ENCODE measurements at regions not wholly inside any gene's neighbourhood (a gene's known extent, or its start where the extent isn't known, plus 50 kb on each side); places are given as distances from the start of the nearest gene placed in this dataset.

DNA sequence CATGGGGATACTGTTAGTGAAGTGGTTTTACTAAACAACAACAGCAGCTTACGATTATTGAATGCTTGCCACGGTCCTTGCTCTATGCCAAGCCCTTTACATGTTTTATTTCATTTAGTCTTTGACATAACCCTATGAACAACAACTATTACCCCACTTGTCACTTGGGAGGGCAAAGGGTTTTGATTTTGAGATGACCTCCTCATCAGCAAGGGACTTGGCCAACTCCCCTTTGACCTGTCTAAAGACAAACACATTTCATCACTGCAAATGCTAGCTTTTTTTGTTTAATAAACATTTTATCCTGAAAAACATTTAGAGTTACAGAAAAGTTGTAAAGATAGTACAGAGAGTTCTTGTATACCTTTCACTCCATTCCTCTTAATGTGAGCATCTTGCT is 152.5 kb upstream of the WNT4 start:
- Histone ChIP-seq H3K36me3 (no peaks in the 10 kb centered on the region), H3K27me3 (no peaks in the 10 kb centered on the region), H3K4me3 (no peak overlapping the region), H3K27ac (no peak overlapping the region), H3K9me3 (no peaks in the 10 kb centered on the region), H3K4me1 (no peaks in the 10 kb centered on the region)
- DNase-seq (ENCODE audit: low spot score in 2 of 2): no peak
- TF ChIP-seq, protein P1, sequence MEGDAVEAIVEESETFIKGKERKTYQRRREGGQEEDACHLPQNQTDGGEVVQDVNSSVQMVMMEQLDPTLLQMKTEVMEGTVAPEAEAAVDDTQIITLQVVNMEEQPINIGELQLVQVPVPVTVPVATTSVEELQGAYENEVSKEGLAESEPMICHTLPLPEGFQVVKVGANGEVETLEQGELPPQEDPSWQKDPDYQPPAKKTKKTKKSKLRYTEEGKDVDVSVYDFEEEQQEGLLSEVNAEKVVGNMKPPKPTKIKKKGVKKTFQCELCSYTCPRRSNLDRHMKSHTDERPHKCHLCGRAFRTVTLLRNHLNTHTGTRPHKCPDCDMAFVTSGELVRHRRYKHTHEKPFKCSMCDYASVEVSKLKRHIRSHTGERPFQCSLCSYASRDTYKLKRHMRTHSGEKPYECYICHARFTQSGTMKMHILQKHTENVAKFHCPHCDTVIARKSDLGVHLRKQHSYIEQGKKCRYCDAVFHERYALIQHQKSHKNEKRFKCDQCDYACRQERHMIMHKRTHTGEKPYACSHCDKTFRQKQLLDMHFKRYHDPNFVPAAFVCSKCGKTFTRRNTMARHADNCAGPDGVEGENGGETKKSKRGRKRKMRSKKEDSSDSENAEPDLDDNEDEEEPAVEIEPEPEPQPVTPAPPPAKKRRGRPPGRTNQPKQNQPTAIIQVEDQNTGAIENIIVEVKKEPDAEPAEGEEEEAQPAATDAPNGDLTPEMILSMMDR (IDR thresholded peaks at IDR 0.05): no peak
- intact Hi-C loops (cut with DNase I): no loop called here

DNA sequence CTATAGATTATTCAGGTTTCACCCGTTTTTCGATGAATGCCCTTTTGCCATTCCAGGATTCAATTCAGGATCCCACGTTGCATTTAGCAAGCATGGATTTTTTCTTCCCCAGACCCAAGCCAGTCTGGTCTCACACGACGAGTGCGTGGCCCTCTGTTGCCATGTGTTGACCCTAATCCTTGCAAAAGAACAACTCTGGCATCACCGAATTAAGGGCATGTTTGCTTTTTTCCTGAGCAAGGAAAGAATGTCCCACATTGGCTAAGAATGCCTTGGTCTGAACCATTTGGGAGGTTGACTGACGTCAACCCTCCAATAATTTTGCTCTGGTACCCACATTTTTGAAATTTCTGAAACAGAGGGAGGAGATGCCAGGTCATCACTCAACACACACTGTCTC is 153.0 kb upstream of the WNT4 start:
- H3K27me3 ChIP-seq: no peaks in the 10 kb centered on the region
- H3K9me3 ChIP-seq: no peaks in the 10 kb centered on the region
- intact Hi-C loops (cut with DNase I): no loop called here

DNA sequence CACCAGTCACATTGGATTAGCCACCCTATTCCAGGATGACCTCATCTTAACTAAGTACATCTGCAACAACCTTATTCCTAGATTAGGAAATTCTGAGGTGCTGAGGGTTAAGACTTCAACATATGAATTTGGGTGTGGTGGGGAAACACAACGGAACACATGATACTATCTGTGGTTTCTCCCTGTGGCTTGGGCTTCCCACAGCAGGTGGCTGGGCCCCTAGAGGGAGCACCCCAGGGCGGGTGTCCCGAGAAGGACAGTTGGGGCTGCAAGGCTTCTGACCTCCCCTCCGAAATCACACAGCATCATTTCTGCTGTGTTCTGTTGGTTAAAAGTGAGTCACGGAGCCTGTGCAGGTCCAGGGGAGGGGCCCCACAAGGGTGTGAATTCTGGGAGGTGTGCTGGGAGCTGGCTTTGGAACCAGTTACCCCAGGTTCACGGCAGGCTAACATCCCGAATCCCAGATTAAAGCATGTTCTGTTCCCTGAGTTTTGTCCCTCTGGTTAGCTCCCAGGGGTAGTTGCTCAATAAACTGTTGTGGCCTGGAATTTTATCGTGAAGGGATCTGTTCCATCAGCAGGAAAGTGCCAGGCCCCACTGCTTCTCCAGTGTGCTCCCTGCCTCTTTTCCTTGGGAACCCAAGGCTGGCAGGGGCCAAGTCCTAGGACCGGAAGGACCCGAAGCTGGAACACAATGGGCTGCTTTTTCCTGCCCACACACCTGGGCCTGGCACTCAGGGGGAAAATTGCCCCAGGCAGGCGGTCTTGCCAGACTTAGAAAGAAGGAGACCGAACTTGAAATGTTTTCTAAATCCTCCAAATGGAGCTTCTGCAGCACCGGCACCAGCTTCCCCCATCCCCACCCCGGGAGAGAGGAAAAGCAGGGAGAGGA is 154.0 kb upstream of the WNT4 start:
- Histone ChIP-seq H3K4me3 (no peak overlapping the region), H3K4me1 (no peaks in the 10 kb centered on the region), H3K27me3 (no peaks in the 10 kb centered on the region), H3K9me3 (no peaks in the 10 kb centered on the region), H3K36me3 (no peaks in the 10 kb centered on the region), H3K27ac (no peak overlapping the region)
- intact Hi-C loops (cut with DNase I): no loop called here
- TF ChIP-seq, protein P1 (IDR thresholded peaks at IDR 0.05): no peak
- no peak for DNase-seq (ENCODE audit: low spot score in 2 of 2)

More for the DNA sequence above, 153.0 kb upstream of the WNT4 start:
- Histone ChIP-seq H3K27ac (no peak overlapping the region), H3K4me3 (no peak overlapping the region), H3K4me1 (no peaks in the 10 kb centered on the region), H3K36me3 (no peaks in the 10 kb centered on the region)
- no peak for DNase-seq (ENCODE audit: low spot score in 2 of 2)
- TF ChIP-seq, protein P1 (IDR thresholded peaks at IDR 0.05): no peak

DNA sequence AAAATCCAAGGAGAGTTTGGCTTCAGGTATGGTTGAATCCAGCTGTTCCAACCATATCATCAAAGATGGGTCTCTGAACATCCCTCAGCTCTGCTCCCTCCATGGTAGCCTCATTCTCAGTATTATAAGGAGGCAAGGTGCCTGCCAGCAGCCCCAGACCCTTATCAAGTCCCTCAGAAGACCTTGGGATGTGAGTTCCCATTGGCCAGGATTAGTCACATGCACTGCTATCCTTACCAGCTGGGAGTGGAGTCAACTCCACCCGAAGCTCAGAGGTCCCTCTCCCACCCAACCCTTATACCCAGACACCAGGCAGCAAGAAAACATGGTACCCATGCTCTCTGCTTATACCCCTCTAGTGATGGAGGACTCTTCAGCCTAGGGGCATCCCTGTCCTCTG is 153.7 kb upstream of the ZBTB40 start:
- no peaks in the 10 kb centered on the region for H3K27me3 ChIP-seq
- H3K9me3 ChIP-seq: no peaks in the 10 kb centered on the region
- no peak overlapping the region for H3K4me3 ChIP-seq
- H3K27ac ChIP-seq: no peak overlapping the region
- no peak for DNase-seq (ENCODE audit: low spot score in 2 of 2)
- TF ChIP-seq, protein P1 (IDR thresholded peaks at IDR 0.05): no peak
- no peaks in the 10 kb centered on the region for H3K36me3 ChIP-seq
- intact Hi-C loops (cut with DNase I): no loop called here
- no peaks in the 10 kb centered on the region for H3K4me1 ChIP-seq

DNA sequence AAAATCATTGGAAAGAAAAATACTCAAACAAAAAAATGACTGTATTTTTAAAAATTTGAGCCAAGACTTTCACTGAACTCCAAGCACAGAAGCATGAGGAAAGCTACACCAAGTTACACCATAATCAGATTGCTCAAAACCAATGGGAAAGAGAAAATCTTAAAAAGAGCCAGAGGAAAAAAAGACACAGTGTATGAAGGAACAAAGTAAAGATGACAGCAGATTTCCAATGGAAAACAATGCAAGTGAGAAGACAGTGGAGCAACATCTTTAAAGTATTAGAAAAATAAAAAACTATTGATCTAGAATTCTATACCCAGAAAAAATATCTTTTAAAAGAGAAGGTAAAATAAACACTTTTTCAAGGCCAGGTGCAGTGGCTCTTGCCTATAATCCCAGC is 147.8 kb upstream of the ZBTB40 start:
- H3K4me3 ChIP-seq: no peak overlapping the region
- no peaks in the 10 kb centered on the region for H3K27me3 ChIP-seq
- TF ChIP-seq, protein P1 (IDR thresholded peaks at IDR 0.05): no peak
- intact Hi-C loops (cut with DNase I): no loop called here
- no peaks in the 10 kb centered on the region for H3K36me3 ChIP-seq
- H3K27ac ChIP-seq: no peak overlapping the region
- H3K4me1 ChIP-seq: no peaks in the 10 kb centered on the region
- DNase-seq (ENCODE audit: low spot score in 2 of 2): no peak
- peaks cover 0 to 4% of the 10 kb centered on the region in 2 donors for H3K9me3 ChIP-seq
